Thyroid gland (tissue), 4 donors: ENCODE measurements at regions not wholly inside any gene's neighbourhood (a gene's known extent, or its start where the extent isn't known, plus 50 kb on each side); places are given as distances from the start of the nearest gene placed in this dataset.

Experiments
- DNase-seq, 2 donors: peaks; one replicate each; pipeline ENCODE4 v3.0.0-alpha.2; 2019
- H3K27ac ChIP-seq, 3 donors: fragments of 200-600 bp; sonication (generic); 1 replicate in 2 of 3; 2 replicates in 1 of 3; pipeline ENCODE4 v1.5.1; 2016 to 2019; ENCODE audit warnings: mild to moderate bottlenecking in 1 of 3, moderate library complexity in 1 of 3
- H3K27me3 ChIP-seq: fragments of 200-600 bp; sonication (generic); one replicate; pipeline ENCODE4 v1.5.1; 2019
- H3K36me3 ChIP-seq, 2 donors: fragments of 200-600 bp; sonication (generic); one replicate each; pipeline ENCODE4 v1.5.1; 2016 to 2019
- H3K4me1 ChIP-seq, 2 donors: fragments of 200-600 bp; sonication (generic); one replicate each; pipeline ENCODE4 v1.5.1; 2017 to 2019
- H3K4me3 ChIP-seq, 3 donors: fragments of 200-600 bp; sonication (generic); replicated peaks in 1 of 3; 1 replicate in 2 of 3; 2 replicates in 1 of 3; pipeline ENCODE4 v1.5.1; 2016; ENCODE audit warnings: mild to moderate bottlenecking in 1 of 3
- H3K9me3 ChIP-seq: fragments of 200-600 bp; sonication (generic); one replicate; pipeline ENCODE4 v1.5.1; 2017
- POLR2A ChIP-seq, 2 donors: fragments of 450-650 bp; IDR thresholded peaks; one replicate each; pipeline ENCODE4 v1.6.1; 2017; ENCODE audit warnings: antibody characterized with exemption in 2 of 2, mild to moderate bottlenecking in 2 of 2, moderate library complexity in 1 of 2
- WGBS, 2 donors: methylation state at CpG; one replicate each; pipeline ENCODE4 v1.1.5; 2017; 5-methylcytosine and 5-hydroxymethylcytosine counted together
- intact Hi-C: fragments of 100-400 bp; cut with DNase I; formaldehyde crosslinking; loops from one replicate; pipeline ENCODE4 v1.15.1; 2023
- TF ChIP-seq, protein P1 (sequence below), 6 experiments: fragments of 200-600 bp in 3 of 6; fragments of 450-650 bp in 3 of 6; sonication (generic) in 3 of 6; IDR thresholded peaks; one replicate each; pipeline ENCODE4 v1.5.1; 2016 to 2019; ENCODE audit warnings: antibody characterized with exemption in 6 of 6, mild to moderate bottlenecking in 2 of 6, inconsistent platforms in 1 of 6, moderate library complexity in 1 of 6

DNA sequence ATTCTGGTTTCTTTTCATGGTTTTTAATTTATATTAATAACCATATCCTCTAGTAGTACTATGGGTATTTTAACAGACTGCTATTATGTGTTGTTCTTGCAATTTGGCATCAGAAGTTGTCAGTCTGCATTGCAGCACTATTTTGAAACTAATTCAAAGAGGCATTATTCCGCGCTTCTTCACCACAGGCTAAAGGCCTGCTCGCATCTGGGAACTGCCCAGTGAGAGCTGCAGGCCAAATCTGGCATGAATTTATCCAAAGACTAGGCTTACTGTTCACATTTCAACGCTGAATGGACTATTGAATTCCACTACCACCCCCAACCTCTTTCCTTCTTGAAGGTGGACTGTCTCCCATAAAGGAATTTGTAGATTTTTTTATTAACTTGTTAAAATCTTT, 310.4 kb upstream of the NR2F2 start:
- no peak overlapping the region for H3K4me3 ChIP-seq
- intact Hi-C loops: no loop called here
- no peaks in the 10 kb centered on the region for H3K27me3 ChIP-seq
- 84 to 92% methylated on average over 4 of the region's 4 CpGs for WGBS, 2 donors
- H3K27ac ChIP-seq: no peak overlapping the region
- H3K36me3 ChIP-seq: no peaks in the 10 kb centered on the region
- H3K9me3 ChIP-seq: no peaks in the 10 kb centered on the region
- no peaks in the 10 kb centered on the region for H3K4me1 ChIP-seq
- TF ChIP-seq POLR2A (IDR thresholded peaks at IDR 0.05): no peak
- TF ChIP-seq, protein P1, sequence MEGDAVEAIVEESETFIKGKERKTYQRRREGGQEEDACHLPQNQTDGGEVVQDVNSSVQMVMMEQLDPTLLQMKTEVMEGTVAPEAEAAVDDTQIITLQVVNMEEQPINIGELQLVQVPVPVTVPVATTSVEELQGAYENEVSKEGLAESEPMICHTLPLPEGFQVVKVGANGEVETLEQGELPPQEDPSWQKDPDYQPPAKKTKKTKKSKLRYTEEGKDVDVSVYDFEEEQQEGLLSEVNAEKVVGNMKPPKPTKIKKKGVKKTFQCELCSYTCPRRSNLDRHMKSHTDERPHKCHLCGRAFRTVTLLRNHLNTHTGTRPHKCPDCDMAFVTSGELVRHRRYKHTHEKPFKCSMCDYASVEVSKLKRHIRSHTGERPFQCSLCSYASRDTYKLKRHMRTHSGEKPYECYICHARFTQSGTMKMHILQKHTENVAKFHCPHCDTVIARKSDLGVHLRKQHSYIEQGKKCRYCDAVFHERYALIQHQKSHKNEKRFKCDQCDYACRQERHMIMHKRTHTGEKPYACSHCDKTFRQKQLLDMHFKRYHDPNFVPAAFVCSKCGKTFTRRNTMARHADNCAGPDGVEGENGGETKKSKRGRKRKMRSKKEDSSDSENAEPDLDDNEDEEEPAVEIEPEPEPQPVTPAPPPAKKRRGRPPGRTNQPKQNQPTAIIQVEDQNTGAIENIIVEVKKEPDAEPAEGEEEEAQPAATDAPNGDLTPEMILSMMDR (IDR thresholded peaks at IDR 0.05): no peak
- no peak for DNase-seq

DNA sequence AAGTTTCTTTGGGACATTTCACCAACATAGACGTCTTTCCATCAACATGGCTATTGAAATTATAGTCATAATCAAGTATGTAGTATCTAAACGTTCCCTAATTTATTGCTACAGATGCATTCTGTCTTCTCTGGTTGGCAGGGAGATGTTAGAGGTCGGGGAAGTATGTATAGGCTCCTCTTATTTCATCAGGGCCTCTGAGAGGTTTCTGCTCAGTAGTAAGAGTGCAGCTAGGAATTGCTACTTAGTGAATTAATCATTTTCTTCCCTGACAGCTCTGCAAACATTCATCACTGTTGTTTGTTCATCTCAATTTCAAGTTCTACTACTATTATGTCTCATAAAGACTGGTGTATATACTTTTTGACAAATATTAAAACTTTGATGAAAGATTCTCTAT, 309.7 kb upstream of the NR2F2 start:
- TF ChIP-seq, protein P1 (IDR thresholded peaks at IDR 0.05): no peak
- no peak for TF ChIP-seq POLR2A (IDR thresholded peaks at IDR 0.05)
- no peaks in the 10 kb centered on the region for H3K4me1 ChIP-seq
- no peaks in the 10 kb centered on the region for H3K27me3 ChIP-seq
- no peaks in the 10 kb centered on the region for H3K36me3 ChIP-seq
- intact Hi-C loops: no loop called here
- H3K9me3 ChIP-seq: no peaks in the 10 kb centered on the region
- no peak overlapping the region for H3K4me3 ChIP-seq
- WGBS, 2 donors: 55 to 59% methylated on average over 3 of the region's 3 CpGs
- no peak for DNase-seq
- H3K27ac ChIP-seq: no peak overlapping the region

- Histone ChIP-seq H3K4me3 (no peak overlapping the region), H3K4me1 (no peaks in the 10 kb centered on the region), H3K36me3 (no peaks in the 10 kb centered on the region), H3K27me3 (no peaks in the 10 kb centered on the region), H3K27ac (no peak overlapping the region), H3K9me3 (no peaks in the 10 kb centered on the region)
- DNase-seq: no peak
- TF ChIP-seq, protein P1 (IDR thresholded peaks at IDR 0.05): no peak
- no peak for TF ChIP-seq POLR2A (IDR thresholded peaks at IDR 0.05)
- intact Hi-C loops: no loop called here
Observed at GRCh38 chr15:96023081-96023480, 307.4 kb upstream of the NR2F2 start.

GRCh38 chr15:96027501-96027900, 303.0 kb upstream of the NR2F2 start:
- no peak overlapping the region for H3K4me3 ChIP-seq
- H3K9me3 ChIP-seq: no peaks in the 10 kb centered on the region
- no peaks in the 10 kb centered on the region for H3K27me3 ChIP-seq
- H3K36me3 ChIP-seq: no peaks in the 10 kb centered on the region
- no peak for TF ChIP-seq POLR2A (IDR thresholded peaks at IDR 0.05)
- TF ChIP-seq, protein P1 (IDR thresholded peaks at IDR 0.05): no peak
- H3K27ac ChIP-seq: no peak overlapping the region
- H3K4me1 ChIP-seq: no peaks in the 10 kb centered on the region
- intact Hi-C loops: no loop called here
- no peak for DNase-seq
- 88 to 89% methylated on average over 2 of the region's 2 CpGs for WGBS, 2 donors

DNA sequence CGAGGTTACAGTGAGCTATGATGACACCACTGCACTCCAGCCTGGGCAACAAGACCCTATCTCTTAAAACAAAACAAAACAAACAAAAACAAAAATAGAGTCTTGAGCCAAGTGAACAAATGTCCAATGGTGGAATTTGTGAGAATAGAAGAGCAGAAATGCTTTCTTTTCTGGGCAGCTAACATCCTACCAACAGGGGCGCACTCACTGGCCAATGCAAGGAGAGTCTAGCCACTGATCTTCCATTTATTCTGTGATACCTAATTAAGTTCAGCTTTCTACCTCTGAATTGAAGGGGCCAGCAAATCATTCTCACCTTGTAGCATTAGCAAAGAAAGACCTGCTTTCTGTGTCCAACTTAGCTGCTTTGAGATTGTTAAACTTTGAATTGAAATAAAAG, 301.9 kb upstream of the NR2F2 start:
- no peak for TF ChIP-seq POLR2A (IDR thresholded peaks at IDR 0.05)
- TF ChIP-seq, protein P1 (IDR thresholded peaks at IDR 0.05): no peak
- Histone ChIP-seq H3K27me3 (no peaks in the 10 kb centered on the region), H3K36me3 (no peaks in the 10 kb centered on the region), H3K9me3 (no peaks in the 10 kb centered on the region), H3K4me3 (no peak overlapping the region), H3K27ac (no peak overlapping the region), H3K4me1 (no peaks in the 10 kb centered on the region)
- intact Hi-C loops: no loop called here
- 69 to 89% methylated on average over 2 of the region's 2 CpGs for WGBS, 2 donors
- no peak for DNase-seq
